ENCODE measurements at regions not wholly inside any gene's neighbourhood (a gene's known extent, or its start where the extent isn't known, plus 50 kb on each side); places are given as distances from the start of the nearest gene placed in this dataset.

DNA sequence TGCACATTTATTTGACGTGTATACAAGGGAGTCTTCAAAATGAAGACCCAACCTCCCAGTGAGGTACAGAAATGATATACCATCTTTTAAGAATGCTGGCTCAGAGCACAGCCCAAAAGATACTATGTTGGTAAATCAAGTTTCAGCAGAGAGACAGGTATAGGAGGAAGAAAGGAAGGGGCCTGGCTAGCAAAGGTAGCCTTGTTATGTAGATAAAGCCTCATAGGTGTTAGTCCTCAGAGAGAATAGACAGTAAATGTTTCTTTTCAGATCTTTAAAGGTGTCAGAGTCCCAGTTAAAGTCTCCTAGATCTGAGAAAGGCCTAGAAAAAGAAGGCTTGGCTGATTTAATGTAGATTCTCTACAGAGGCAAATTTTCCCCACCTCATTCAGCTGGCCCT is 213.8 kb downstream of the SI start:
- Histone ChIP-seq H4K20me1 (ENCODE audit: control insufficient read depth, insufficient read depth, insufficient read length) (no peaks in the 10 kb centered on the region), H2AFZ (ENCODE audit: low read length) (no peak overlapping the region), H2BK5ac (ENCODE audit: insufficient read length, low read length) (no peak overlapping the region), H4K5ac (ENCODE audit: insufficient read length, low read depth, low read length) (no peak overlapping the region), H3K23ac (ENCODE audit: insufficient read length, low read depth, low read length) (no peak overlapping the region), H2BK20ac (ENCODE audit: low read depth, low read length, poor library complexity, severe bottlenecking) (no peak overlapping the region), H3K27ac (ENCODE audit: insufficient read length, low read depth, low read length) (no peak overlapping the region), H3K79me1 (ENCODE audit: insufficient read depth, low read depth, low read length, poor library complexity, severe bottlenecking) (no peaks in the 10 kb centered on the region), H2BK15ac (ENCODE audit: low read depth, low read length) (no peak overlapping the region), H2AK5ac (ENCODE audit: insufficient read length, low read length) (no peak overlapping the region), H3K9me3 (ENCODE audit: control insufficient read depth, low read depth, low read length) (no peaks in the 10 kb centered on the region), H3K4me2 (ENCODE audit: insufficient read depth, insufficient read length, low read length) (no peak overlapping the region), H3K79me2 (ENCODE audit: insufficient read depth, low read length) (no peaks in the 10 kb centered on the region), H3T11ph (ENCODE audit: low read length) (no peak overlapping the region), H4K91ac (ENCODE audit: insufficient read length, low read depth, low read length) (no peak overlapping the region), H3K23me2 (ENCODE audit: insufficient read length, low read depth, low read length, poor library complexity, severe bottlenecking) (no peaks in the 10 kb centered on the region), H2BK12ac (ENCODE audit: insufficient read length, low read depth, low read length) (no peak overlapping the region), H3K4me1 (ENCODE audit: insufficient read depth, low read length) (no peaks in the 10 kb centered on the region), H3K14ac (ENCODE audit: insufficient read depth, low read length) (no peak overlapping the region), H3K56ac (ENCODE audit: insufficient read length, low read depth, low read length) (no peak overlapping the region), H4K8ac (replicated peaks; ENCODE audit: insufficient read length, low read depth, low read length) (no peak overlapping the region), H2BK120ac (ENCODE audit: low read depth, low read length, poor library complexity, severe bottlenecking) (no peak overlapping the region), H3K18ac (ENCODE audit: insufficient read length, low read depth, low read length) (no peak overlapping the region), H3K4ac (ENCODE audit: low read depth, low read length) (no peak overlapping the region), H3K27me3 (ENCODE audit: insufficient read depth, low read length) (no peaks in the 10 kb centered on the region), H3K9ac (ENCODE audit: extremely low read depth, insufficient read length, low read length) (no peak overlapping the region)
- DNase-seq, result no peak
- Mint-ChIP-seq H3K36me3 (ENCODE audit: insufficient read depth in 1 of 3, low read depth in 3 of 3) (no peaks in the 10 kb centered on the region; a peak in 1 of 7 replicates), H3K27ac (peak overlapping the region in 1 of 3 experiments; percentile 83; a peak in 2 of 7 replicates), H3K4me1 (peaks cover 11 to 14% of the 10 kb centered on the region in 2 experiments), H3K4me3 (no peak overlapping the region), H3K9me3 (no peaks in the 10 kb centered on the region; a peak in 1 of 5 replicates), H3K27me3 (ENCODE audit: low read depth) (peaks cover 1% of the 10 kb centered on the region; the same call in 1 of the 2 replicates)
- WGBS (ENCODE audit: extremely low coverage, insufficient read length, low lambda C conversion rate), result no CpG with 5 or more reads among the region's 1 CpG
- TF ChIP-seq, protein P1, sequence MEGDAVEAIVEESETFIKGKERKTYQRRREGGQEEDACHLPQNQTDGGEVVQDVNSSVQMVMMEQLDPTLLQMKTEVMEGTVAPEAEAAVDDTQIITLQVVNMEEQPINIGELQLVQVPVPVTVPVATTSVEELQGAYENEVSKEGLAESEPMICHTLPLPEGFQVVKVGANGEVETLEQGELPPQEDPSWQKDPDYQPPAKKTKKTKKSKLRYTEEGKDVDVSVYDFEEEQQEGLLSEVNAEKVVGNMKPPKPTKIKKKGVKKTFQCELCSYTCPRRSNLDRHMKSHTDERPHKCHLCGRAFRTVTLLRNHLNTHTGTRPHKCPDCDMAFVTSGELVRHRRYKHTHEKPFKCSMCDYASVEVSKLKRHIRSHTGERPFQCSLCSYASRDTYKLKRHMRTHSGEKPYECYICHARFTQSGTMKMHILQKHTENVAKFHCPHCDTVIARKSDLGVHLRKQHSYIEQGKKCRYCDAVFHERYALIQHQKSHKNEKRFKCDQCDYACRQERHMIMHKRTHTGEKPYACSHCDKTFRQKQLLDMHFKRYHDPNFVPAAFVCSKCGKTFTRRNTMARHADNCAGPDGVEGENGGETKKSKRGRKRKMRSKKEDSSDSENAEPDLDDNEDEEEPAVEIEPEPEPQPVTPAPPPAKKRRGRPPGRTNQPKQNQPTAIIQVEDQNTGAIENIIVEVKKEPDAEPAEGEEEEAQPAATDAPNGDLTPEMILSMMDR (conservative IDR thresholded peaks at IDR 0.05), result no peak
